Activated CD4-positive, alpha-beta T cell treated with anti-CD3 and anti-CD28 coated beads, Interleukin-2, amount 10 ng/mL, durations not matched to agents 7 days and 5 days (primary cell): ENCODE measurements at regions not wholly inside any gene's neighbourhood (a gene's known extent, or its start where the extent isn't known, plus 50 kb on each side); places are given as distances from the start of the nearest gene placed in this dataset.

Experiments
- CTCF ChIA-PET: fragments of 350-600 bp; sonication (Branson Sonifier 250); formaldehyde crosslinking; loops from one replicate; lab custom pipeline; 2021; ENCODE audit warnings: antibody characterized with exemption; lab: Charles Lee
- POLR2A ChIA-PET: fragments of 350-600 bp; sonication (Branson Sonifier 250); formaldehyde crosslinking; loops from one replicate; lab custom pipeline; 2021; ENCODE audit warnings: antibody characterized with exemption; lab: Charles Lee
- DNase-seq: peaks from one replicate; pipeline ENCODE4 v3.0.0-alpha.2; 2020
- H3K27ac Mint-ChIP-seq: one replicate; pipeline ENCODE4 v1.8.0; 2021; ENCODE audit warnings: mild to moderate bottlenecking, moderate library complexity, mixed read lengths
- H3K27me3 Mint-ChIP-seq: one replicate; pipeline ENCODE4 v1.8.0; 2021; ENCODE audit warnings: mixed read lengths
- H3K36me3 Mint-ChIP-seq: one replicate; pipeline ENCODE4 v1.8.0; 2021; ENCODE audit warnings: low read depth, mixed read lengths
- H3K4me1 Mint-ChIP-seq: one replicate; pipeline ENCODE4 v1.8.0; 2021; ENCODE audit warnings: mixed read lengths
- H3K4me3 Mint-ChIP-seq: one replicate; pipeline ENCODE4 v1.8.0; 2021; ENCODE audit warnings: mild to moderate bottlenecking, moderate library complexity, mixed read lengths
- H3K9me3 Mint-ChIP-seq: one replicate; pipeline ENCODE4 v1.8.0; 2021; ENCODE audit warnings: mixed read lengths

DNA sequence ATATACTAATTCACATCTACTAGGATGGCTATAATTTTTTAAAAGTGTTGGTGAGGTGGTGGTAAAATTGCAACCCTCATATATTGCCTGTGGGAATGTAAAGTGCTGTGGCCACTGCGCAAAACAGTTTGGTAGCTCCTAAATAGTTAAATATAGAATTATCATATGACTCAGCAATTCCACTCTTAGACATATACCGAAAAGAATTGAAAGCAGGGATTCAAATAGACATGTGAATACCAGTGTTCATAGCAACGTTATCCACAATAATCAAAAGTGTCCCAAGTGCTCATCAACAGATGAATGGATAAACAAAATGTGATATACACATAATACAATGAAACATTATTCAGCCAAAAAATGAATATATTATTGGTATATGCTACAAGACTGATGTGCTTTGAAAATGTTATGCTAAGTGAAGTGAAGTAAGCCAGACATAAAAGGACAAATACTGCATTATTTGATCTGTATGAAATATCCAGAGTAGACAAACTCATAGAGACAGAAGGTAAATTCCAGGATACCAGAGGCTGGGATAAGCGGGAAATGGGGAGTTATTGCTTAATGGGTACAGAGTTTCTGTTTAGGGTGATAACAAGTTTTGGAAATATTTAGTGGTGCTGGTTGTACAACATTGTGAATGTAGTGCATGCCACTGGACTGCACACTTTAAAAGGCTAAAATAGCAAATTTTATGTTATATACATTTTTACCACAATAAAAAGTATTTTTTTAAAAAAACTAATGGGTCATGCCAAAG lies 342.5 kb downstream of the SEC16B start:
- DNase-seq: no peak
- H3K9me3 Mint-ChIP-seq: no peaks in the 10 kb centered on the region
- H3K27ac Mint-ChIP-seq: no peak overlapping the region
- CTCF ChIA-PET: no interaction called here
- POLR2A ChIA-PET: no interaction called here
- no peaks in the 10 kb centered on the region for H3K27me3 Mint-ChIP-seq
- H3K4me1 Mint-ChIP-seq: no peaks in the 10 kb centered on the region
- no peaks in the 10 kb centered on the region for H3K36me3 Mint-ChIP-seq
- no peak overlapping the region for H3K4me3 Mint-ChIP-seq

DNA sequence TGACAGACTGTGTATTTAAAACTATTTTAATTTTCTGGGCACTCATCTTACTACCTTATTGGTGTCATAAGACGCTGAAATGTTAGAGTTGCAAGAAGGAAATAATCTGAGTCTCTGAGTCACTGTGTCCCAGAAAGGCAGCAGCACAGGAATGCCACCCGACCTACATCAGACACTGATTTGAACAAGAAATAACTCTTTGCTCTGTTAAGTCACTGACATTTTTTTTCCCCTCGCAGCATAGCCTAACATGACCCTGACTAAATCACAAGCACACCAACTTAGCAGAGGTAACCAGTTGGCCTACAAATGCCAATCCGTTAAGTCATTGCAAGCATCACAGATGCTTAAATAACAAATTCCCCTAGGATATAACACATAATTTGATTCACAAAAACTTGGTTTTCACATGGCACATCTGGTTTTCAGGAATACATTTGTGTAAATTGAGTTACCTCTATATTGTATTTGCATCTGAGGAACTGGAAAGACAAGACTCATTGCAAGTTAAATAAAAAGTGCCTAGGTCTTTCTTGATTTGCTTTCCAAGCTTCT lies 349.1 kb downstream of the SEC16B start:
- POLR2A ChIA-PET: no interaction called here
- CTCF ChIA-PET: no interaction called here
- H3K27me3 Mint-ChIP-seq: no peaks in the 10 kb centered on the region
- no peak overlapping the region for H3K27ac Mint-ChIP-seq
- no peaks in the 10 kb centered on the region for H3K9me3 Mint-ChIP-seq
- H3K4me3 Mint-ChIP-seq: no peak overlapping the region
- no peaks in the 10 kb centered on the region for H3K36me3 Mint-ChIP-seq
- H3K4me1 Mint-ChIP-seq: no peaks in the 10 kb centered on the region
- DNase-seq: no peak

GRCh38 chr1:177615251-177615650 lies 354.6 kb downstream of the SEC16B start:
- no peaks in the 10 kb centered on the region for H3K27me3 Mint-ChIP-seq
- ChIA-PET POLR2A (no interaction called here), CTCF (no interaction called here)
- no peaks in the 10 kb centered on the region for H3K36me3 Mint-ChIP-seq
- no peaks in the 10 kb centered on the region for H3K4me1 Mint-ChIP-seq
- H3K9me3 Mint-ChIP-seq: peaks cover 2% of the 10 kb centered on the region
- no peak overlapping the region for H3K4me3 Mint-ChIP-seq
- DNase-seq: no peak
- H3K27ac Mint-ChIP-seq: no peak overlapping the region

DNA sequence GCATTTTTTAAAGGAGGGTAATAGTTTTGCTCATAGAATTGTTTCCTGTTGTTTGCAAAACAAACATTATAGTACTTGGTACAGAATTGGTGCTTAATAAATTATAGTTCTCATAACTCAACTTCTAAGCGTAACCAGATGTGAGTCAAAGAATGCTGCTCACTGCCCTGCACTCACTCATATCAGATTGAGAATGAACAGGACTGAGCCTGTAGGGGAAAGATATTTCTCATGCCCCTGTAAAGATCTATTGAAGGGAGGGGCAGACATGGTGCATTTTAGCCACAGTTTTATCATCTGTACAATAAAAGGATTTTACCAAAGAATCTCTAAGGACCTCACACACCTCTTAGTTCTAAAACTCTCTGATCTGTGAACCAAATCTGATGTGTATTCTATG lies 358.5 kb downstream of the SEC16B start:
- POLR2A ChIA-PET: no interaction called here
- no peak for DNase-seq
- Mint-ChIP-seq H3K9me3 (peaks cover 2% of the 10 kb centered on the region), H3K4me3 (no peak overlapping the region), H3K27ac (no peak overlapping the region), H3K27me3 (no peaks in the 10 kb centered on the region), H3K36me3 (no peaks in the 10 kb centered on the region), H3K4me1 (no peaks in the 10 kb centered on the region)
- CTCF ChIA-PET: no interaction called here

DNA sequence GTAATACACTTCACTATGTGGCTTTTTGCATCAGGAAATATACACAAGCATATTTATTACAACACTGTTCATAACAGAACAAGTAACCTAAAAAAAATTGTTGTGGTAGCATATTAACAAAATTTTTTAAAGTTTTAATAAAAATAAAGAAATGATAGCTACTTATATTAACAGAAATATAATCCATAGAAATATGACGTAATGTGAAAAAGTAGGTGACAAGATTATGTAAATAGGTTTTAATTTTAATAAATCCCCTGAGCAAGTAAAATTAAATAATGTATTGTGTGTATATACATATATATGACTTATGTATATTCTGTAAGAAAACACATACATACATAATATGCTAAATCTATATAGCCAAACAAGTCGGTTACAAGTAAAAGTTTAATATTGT lies 359.9 kb downstream of the SEC16B start:
- CTCF ChIA-PET: no interaction called here
- Mint-ChIP-seq H3K27ac (no peak overlapping the region), H3K9me3 (no peaks in the 10 kb centered on the region), H3K4me3 (no peak overlapping the region), H3K27me3 (no peaks in the 10 kb centered on the region), H3K4me1 (no peaks in the 10 kb centered on the region), H3K36me3 (no peaks in the 10 kb centered on the region)
- DNase-seq: no peak
- POLR2A ChIA-PET: no interaction called here

- no peak overlapping the region for H3K27ac Mint-ChIP-seq
- no peaks in the 10 kb centered on the region for H3K4me1 Mint-ChIP-seq
- ChIA-PET CTCF (no interaction called here), POLR2A (no interaction called here)
- H3K9me3 Mint-ChIP-seq: peaks cover 1% of the 10 kb centered on the region
- no peak for DNase-seq
- H3K36me3 Mint-ChIP-seq: no peaks in the 10 kb centered on the region
- no peaks in the 10 kb centered on the region for H3K27me3 Mint-ChIP-seq
- no peak overlapping the region for H3K4me3 Mint-ChIP-seq
Observed at GRCh38 chr1:177600936-177601335, 368.9 kb downstream of the SEC16B start.

GRCh38 chr1:177600321-177600720 lies 369.5 kb downstream of the SEC16B start:
- H3K4me1 Mint-ChIP-seq: no peaks in the 10 kb centered on the region
- no peak for DNase-seq
- CTCF ChIA-PET: no interaction called here
- H3K36me3 Mint-ChIP-seq: no peaks in the 10 kb centered on the region
- no peak overlapping the region for H3K4me3 Mint-ChIP-seq
- H3K27ac Mint-ChIP-seq: no peak overlapping the region
- peaks cover 1% of the 10 kb centered on the region for H3K9me3 Mint-ChIP-seq
- no peaks in the 10 kb centered on the region for H3K27me3 Mint-ChIP-seq
- POLR2A ChIA-PET: no interaction called here

GRCh38 chr1:177597393-177597792 lies 372.5 kb downstream of the SEC16B start:
- CTCF ChIA-PET: no interaction called here
- peaks cover 1% of the 10 kb centered on the region for H3K9me3 Mint-ChIP-seq
- DNase-seq: no peak
- H3K27ac Mint-ChIP-seq: no peak overlapping the region
- H3K36me3 Mint-ChIP-seq: no peaks in the 10 kb centered on the region
- H3K4me3 Mint-ChIP-seq: no peak overlapping the region
- POLR2A ChIA-PET: no interaction called here
- H3K27me3 Mint-ChIP-seq: no peaks in the 10 kb centered on the region
- H3K4me1 Mint-ChIP-seq: no peaks in the 10 kb centered on the region

GRCh38 chr1:177596485-177596884 lies 373.4 kb downstream of the SEC16B start:
- Mint-ChIP-seq H3K27ac (no peak overlapping the region), H3K27me3 (no peaks in the 10 kb centered on the region), H3K36me3 (no peaks in the 10 kb centered on the region), H3K9me3 (peaks cover 1% of the 10 kb centered on the region), H3K4me3 (no peak overlapping the region), H3K4me1 (no peaks in the 10 kb centered on the region)
- ChIA-PET CTCF (no interaction called here), POLR2A (no interaction called here)
- no peak for DNase-seq

GRCh38 chr1:177593105-177593504 lies 376.8 kb downstream of the SEC16B start:
- CTCF ChIA-PET: interaction anchor here (1.0 kb wide), 1 partner anchor 11 kb away, joined by 3 read pairs; no protein-coding TSS in a partner anchor
- no peaks in the 10 kb centered on the region for H3K4me1 Mint-ChIP-seq
- H3K27ac Mint-ChIP-seq: no peak overlapping the region
- no peaks in the 10 kb centered on the region for H3K9me3 Mint-ChIP-seq
- no peaks in the 10 kb centered on the region for H3K27me3 Mint-ChIP-seq
- H3K36me3 Mint-ChIP-seq: no peaks in the 10 kb centered on the region
- no peak for DNase-seq
- POLR2A ChIA-PET: no interaction called here
- no peak overlapping the region for H3K4me3 Mint-ChIP-seq

DNA sequence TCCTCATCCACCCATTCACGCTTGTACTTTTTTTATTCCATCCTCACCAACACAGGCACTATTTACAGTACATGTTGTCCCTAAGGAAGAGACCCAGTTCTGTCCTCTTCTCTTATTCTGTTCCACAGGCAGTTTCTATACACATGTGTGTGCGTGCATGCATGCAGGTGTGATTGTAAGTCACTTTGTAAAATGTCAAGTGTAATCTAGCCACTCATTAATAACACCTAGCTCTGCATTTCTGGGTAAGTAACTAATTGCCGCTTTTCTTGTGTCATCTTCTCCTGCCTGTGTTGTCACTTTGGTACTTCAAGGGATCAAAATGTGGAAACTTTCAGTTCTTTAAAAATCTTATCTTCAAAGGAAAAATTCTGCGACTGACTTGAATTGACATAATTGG lies 377.2 kb downstream of the SEC16B start:
- ChIA-PET POLR2A (no interaction called here), CTCF (interaction anchor here (1.0 kb wide), 1 partner anchor 11 kb away, joined by 3 read pairs; no protein-coding TSS in a partner anchor)
- Mint-ChIP-seq H3K36me3 (no peaks in the 10 kb centered on the region), H3K27ac (no peak overlapping the region), H3K4me1 (no peaks in the 10 kb centered on the region), H3K4me3 (no peak overlapping the region), H3K9me3 (no peaks in the 10 kb centered on the region), H3K27me3 (no peaks in the 10 kb centered on the region)
- no peak for DNase-seq

DNA sequence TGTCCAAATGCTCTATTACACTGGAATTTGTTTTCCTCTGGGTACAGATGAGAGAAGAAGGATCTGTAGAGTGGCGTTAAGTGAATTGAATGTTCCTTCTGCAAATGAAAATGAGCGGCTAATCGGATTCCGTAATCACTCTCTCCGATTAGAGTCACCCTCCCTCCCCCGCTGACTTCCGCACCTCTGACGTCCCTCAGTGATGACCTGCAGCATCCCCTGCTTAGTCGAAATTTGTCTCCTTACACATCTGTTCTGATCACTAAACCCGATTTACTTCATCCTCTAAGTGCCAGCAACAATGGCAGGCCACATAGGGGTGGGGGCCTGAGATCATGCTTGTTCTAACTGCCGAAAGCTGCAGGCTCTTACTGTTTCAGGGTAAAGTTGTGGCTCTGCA lies 378.7 kb downstream of the SEC16B start:
- no peak for DNase-seq
- ChIA-PET POLR2A (no interaction called here), CTCF (no interaction called here)
- Mint-ChIP-seq H3K27me3 (no peaks in the 10 kb centered on the region), H3K9me3 (no peaks in the 10 kb centered on the region), H3K4me1 (no peaks in the 10 kb centered on the region), H3K4me3 (no peak overlapping the region), H3K36me3 (no peaks in the 10 kb centered on the region), H3K27ac (no peak overlapping the region)

- H3K9me3 Mint-ChIP-seq: no peaks in the 10 kb centered on the region
- H3K27me3 Mint-ChIP-seq: no peaks in the 10 kb centered on the region
- no peak overlapping the region for H3K27ac Mint-ChIP-seq
- H3K36me3 Mint-ChIP-seq: no peaks in the 10 kb centered on the region
- H3K4me3 Mint-ChIP-seq: no peak overlapping the region
- H3K4me1 Mint-ChIP-seq: no peaks in the 10 kb centered on the region
- CTCF ChIA-PET: no interaction called here
- no peak for DNase-seq
- POLR2A ChIA-PET: no interaction called here
Observed at GRCh38 chr1:177589166-177589565, 380.7 kb downstream of the SEC16B start.

GRCh38 chr1:177586429-177586828 lies 383.4 kb downstream of the SEC16B start:
- no peak for DNase-seq
- Mint-ChIP-seq H3K4me3 (no peak overlapping the region), H3K36me3 (no peaks in the 10 kb centered on the region), H3K9me3 (no peaks in the 10 kb centered on the region), H3K27ac (no peak overlapping the region), H3K27me3 (no peaks in the 10 kb centered on the region), H3K4me1 (no peaks in the 10 kb centered on the region)
- ChIA-PET POLR2A (no interaction called here), CTCF (no interaction called here)
